NCI-H226 (cell line): ENCODE measurements at regions not wholly inside any gene's neighbourhood (a gene's known extent, or its start where the extent isn't known, plus 50 kb on each side); places are given as distances from the start of the nearest gene placed in this dataset.
"Not testable (repeated sequence)": the region's sequence is repeated elsewhere in the genome, so short reads cannot be mapped to it uniquely, and the experiment has no call there.

Experiments used
- DNase-seq: peaks from one replicate; pipeline ENCODE4 v3.0.0-alpha.2; 2015

DNA sequence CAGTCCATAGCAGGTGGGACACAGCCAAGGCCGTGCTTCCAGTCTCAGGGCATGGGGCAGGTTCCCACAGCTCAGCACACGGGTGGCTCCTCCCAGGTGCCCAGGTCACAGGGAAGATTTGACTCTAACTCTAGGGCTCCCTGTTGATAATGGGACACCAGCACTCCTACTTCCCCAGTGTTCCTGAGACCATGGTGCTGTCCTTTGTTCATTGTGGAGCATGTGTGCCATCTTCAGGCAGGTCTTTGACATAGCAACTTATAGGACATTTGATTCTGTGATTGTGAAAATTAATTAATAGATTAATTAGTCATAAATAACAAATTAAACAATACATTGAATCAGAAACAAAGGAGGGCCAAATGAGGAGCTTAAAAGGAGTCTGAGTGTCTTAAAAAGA, 635.0 kb downstream of the RPIA start:
- DNase-seq: peak; percentile 1

DNA sequence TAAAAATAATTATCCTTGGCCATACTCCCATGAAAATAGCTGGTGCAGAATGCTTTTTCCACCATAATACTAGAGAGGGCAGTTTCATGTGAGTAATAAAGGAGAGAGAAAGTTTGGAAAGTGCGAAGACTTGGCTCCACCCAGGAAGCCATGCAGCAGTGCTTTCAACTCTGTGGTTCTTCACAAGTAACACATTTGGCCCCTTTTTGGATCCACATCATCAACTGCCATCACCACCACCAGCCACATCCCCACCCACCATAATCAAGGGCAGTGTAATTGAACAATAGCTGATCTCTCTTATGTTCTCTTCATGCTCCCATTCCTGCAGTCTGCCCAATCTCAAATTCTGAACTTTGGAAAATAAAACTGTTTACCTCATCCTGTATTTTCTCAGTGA, 637.3 kb downstream of the RPIA start:
- DNase-seq: not testable (repeated sequence)
